ENCODE measurements at regions not wholly inside any gene's neighbourhood (a gene's known extent, or its start where the extent isn't known, plus 50 kb on each side); places are given as distances from the start of the nearest gene placed in this dataset.

GRCh38 chr4:180207921-180208320, 2035.3 kb upstream of the TENM3 start:
- DNase-seq, result no peak

- no peak for DNase-seq
These were observed 2026.1 kb upstream of the TENM3 start for GRCh38 chr4:180217070-180217469.

GRCh38 chr4:180219080-180219479, 2024.1 kb upstream of the TENM3 start:
- no peak for DNase-seq

- DNase-seq, result no peak
These were observed 2017.2 kb upstream of the TENM3 start for GRCh38 chr4:180225977-180226376.

- no peak for DNase-seq
These were observed 2008.5 kb upstream of the TENM3 start for GRCh38 chr4:180234730-180235129.

GRCh38 chr4:180240670-180241069, 2002.5 kb upstream of the TENM3 start:
- DNase-seq, result no peak

GRCh38 chr4:180253419-180253818, 1989.8 kb upstream of the TENM3 start:
- no peak for DNase-seq

- no peak for DNase-seq
These were observed 1981.9 kb upstream of the TENM3 start for GRCh38 chr4:180261346-180261745.

GRCh38 chr4:180280076-180280475, 1963.1 kb upstream of the TENM3 start:
- DNase-seq, result no peak

- DNase-seq, result no peak
These were observed 1962.4 kb upstream of the TENM3 start for GRCh38 chr4:180280726-180281297.

- no peak for DNase-seq
These were observed 1961.5 kb upstream of the TENM3 start for GRCh38 chr4:180281724-180282123.

GRCh38 chr4:180284267-180284666, 1958.9 kb upstream of the TENM3 start:
- no peak for DNase-seq

- DNase-seq, result no peak
These were observed 1957.4 kb upstream of the TENM3 start for GRCh38 chr4:180285796-180286195.

- no peak for DNase-seq
These were observed 1950.9 kb upstream of the TENM3 start for GRCh38 chr4:180292339-180292738.

GRCh38 chr4:180296036-180296599, 1947.1 kb upstream of the TENM3 start:
- no peak for DNase-seq

GRCh38 chr4:180304321-180304720, 1938.9 kb upstream of the TENM3 start:
- DNase-seq, result no peak

GRCh38 chr4:180310616-180311015, 1932.6 kb upstream of the TENM3 start:
- DNase-seq, result no peak

- no peak for DNase-seq
These were observed 1928.2 kb upstream of the TENM3 start for GRCh38 chr4:180314972-180315371.

- no peak for DNase-seq
These were observed 1912.7 kb upstream of the TENM3 start for GRCh38 chr4:180330521-180330920.

- DNase-seq, result no peak
These were observed 1910.0 kb upstream of the TENM3 start for GRCh38 chr4:180333162-180333561.

- DNase-seq, result no peak
These were observed 1907.6 kb upstream of the TENM3 start for GRCh38 chr4:180335566-180335965.

- DNase-seq, result no peak
These were observed 1906.6 kb upstream of the TENM3 start for GRCh38 chr4:180336494-180337090.

- DNase-seq, result no peak
These were observed 1901.3 kb upstream of the TENM3 start for GRCh38 chr4:180341926-180342325.

GRCh38 chr4:180350901-180351300, 1892.3 kb upstream of the TENM3 start:
- DNase-seq, result no peak

- no peak for DNase-seq
These were observed 1886.4 kb upstream of the TENM3 start for GRCh38 chr4:180356766-180357165.

Data from right forelimb (tissue), 1 donor.